HEK293 (cell line): ENCODE measurements at regions not wholly inside any gene's neighbourhood (a gene's known extent, or its start where the extent isn't known, plus 50 kb on each side); places are given as distances from the start of the nearest gene placed in this dataset.

Experiments used
- SP2 ChIP-seq: fragments of 450-650 bp; formaldehyde crosslinking; IDR thresholded peaks from 2 replicates; pipeline ENCODE4 v1.5.1; 2016; ENCODE audit warnings: missing biosample characterization, missing genetic modification characterization
- ZNF132 ChIP-seq: fragments of 450-650 bp; formaldehyde crosslinking; IDR thresholded peaks from 2 replicates; pipeline ENCODE4 v1.5.1; 2017; ENCODE audit warnings: missing biosample characterization, missing genetic modification characterization, borderline replicate concordance
- ZNF423 ChIP-seq: fragments of 450-650 bp; formaldehyde crosslinking; IDR thresholded peaks from 2 replicates; pipeline ENCODE4 v1.5.1; 2016; ENCODE audit warnings: missing biosample characterization, missing genetic modification characterization
- ZNF747 ChIP-seq: fragments of 450-650 bp; formaldehyde crosslinking; IDR thresholded peaks from 2 replicates; pipeline ENCODE4 v1.5.1; 2016; ENCODE audit warnings: missing biosample characterization, missing genetic modification characterization
- TF ChIP-seq, protein P1 (sequence below): fragments of 450-650 bp; formaldehyde crosslinking; IDR thresholded peaks from 2 replicates; pipeline ENCODE4 v1.5.1; 2016; ENCODE audit warnings: missing biosample characterization, missing genetic modification characterization
- TF ChIP-seq, protein P2 (sequence below): fragments of 450-650 bp; formaldehyde crosslinking; IDR thresholded peaks from 2 replicates; pipeline ENCODE4 v1.5.0; 2017; ENCODE audit warnings: missing biosample characterization, missing genetic modification characterization, borderline replicate concordance
- TF ChIP-seq, protein P3 (sequence below): fragments of 450-650 bp; formaldehyde crosslinking; IDR thresholded peaks from 2 replicates; pipeline ENCODE4 v1.5.1; 2016; ENCODE audit warnings: missing biosample characterization, missing genetic modification characterization

DNA sequence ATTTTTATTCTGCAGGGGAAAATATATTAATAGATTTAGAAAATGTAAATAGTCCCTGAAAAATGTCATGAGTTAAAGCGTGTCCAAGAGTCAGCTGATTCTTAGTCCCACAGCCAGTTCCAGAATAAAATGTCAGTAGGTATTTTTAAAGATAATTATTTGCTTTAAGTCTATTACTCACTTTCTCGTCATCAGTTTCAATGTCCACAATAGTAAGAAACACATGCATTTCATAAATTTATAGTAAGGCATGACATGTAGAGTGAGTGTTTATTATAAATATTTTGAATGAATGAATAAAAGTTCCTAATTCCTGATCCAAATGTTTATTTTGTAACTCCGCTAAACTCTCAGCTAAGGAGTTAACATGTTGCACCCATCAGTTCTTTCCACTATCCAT lies 1044.0 kb upstream of the PIK3C3 start:
- TF ChIP-seq SP2 (tag by site-specific recombination) (no peak), ZNF747 (no peak), ZNF423 (tag by site-specific recombination) (no peak), ZNF132 (tag by site-specific recombination) (no peak)
- TF ChIP-seq, protein P1, sequence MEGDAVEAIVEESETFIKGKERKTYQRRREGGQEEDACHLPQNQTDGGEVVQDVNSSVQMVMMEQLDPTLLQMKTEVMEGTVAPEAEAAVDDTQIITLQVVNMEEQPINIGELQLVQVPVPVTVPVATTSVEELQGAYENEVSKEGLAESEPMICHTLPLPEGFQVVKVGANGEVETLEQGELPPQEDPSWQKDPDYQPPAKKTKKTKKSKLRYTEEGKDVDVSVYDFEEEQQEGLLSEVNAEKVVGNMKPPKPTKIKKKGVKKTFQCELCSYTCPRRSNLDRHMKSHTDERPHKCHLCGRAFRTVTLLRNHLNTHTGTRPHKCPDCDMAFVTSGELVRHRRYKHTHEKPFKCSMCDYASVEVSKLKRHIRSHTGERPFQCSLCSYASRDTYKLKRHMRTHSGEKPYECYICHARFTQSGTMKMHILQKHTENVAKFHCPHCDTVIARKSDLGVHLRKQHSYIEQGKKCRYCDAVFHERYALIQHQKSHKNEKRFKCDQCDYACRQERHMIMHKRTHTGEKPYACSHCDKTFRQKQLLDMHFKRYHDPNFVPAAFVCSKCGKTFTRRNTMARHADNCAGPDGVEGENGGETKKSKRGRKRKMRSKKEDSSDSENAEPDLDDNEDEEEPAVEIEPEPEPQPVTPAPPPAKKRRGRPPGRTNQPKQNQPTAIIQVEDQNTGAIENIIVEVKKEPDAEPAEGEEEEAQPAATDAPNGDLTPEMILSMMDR (tag by site-specific recombination): no peak
- TF ChIP-seq, protein P2, sequence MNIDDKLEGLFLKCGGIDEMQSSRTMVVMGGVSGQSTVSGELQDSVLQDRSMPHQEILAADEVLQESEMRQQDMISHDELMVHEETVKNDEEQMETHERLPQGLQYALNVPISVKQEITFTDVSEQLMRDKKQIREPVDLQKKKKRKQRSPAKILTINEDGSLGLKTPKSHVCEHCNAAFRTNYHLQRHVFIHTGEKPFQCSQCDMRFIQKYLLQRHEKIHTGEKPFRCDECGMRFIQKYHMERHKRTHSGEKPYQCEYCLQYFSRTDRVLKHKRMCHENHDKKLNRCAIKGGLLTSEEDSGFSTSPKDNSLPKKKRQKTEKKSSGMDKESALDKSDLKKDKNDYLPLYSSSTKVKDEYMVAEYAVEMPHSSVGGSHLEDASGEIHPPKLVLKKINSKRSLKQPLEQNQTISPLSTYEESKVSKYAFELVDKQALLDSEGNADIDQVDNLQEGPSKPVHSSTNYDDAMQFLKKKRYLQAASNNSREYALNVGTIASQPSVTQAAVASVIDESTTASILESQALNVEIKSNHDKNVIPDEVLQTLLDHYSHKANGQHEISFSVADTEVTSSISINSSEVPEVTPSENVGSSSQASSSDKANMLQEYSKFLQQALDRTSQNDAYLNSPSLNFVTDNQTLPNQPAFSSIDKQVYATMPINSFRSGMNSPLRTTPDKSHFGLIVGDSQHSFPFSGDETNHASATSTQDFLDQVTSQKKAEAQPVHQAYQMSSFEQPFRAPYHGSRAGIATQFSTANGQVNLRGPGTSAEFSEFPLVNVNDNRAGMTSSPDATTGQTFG (tag by site-specific recombination): no peak
- TF ChIP-seq, protein P3, sequence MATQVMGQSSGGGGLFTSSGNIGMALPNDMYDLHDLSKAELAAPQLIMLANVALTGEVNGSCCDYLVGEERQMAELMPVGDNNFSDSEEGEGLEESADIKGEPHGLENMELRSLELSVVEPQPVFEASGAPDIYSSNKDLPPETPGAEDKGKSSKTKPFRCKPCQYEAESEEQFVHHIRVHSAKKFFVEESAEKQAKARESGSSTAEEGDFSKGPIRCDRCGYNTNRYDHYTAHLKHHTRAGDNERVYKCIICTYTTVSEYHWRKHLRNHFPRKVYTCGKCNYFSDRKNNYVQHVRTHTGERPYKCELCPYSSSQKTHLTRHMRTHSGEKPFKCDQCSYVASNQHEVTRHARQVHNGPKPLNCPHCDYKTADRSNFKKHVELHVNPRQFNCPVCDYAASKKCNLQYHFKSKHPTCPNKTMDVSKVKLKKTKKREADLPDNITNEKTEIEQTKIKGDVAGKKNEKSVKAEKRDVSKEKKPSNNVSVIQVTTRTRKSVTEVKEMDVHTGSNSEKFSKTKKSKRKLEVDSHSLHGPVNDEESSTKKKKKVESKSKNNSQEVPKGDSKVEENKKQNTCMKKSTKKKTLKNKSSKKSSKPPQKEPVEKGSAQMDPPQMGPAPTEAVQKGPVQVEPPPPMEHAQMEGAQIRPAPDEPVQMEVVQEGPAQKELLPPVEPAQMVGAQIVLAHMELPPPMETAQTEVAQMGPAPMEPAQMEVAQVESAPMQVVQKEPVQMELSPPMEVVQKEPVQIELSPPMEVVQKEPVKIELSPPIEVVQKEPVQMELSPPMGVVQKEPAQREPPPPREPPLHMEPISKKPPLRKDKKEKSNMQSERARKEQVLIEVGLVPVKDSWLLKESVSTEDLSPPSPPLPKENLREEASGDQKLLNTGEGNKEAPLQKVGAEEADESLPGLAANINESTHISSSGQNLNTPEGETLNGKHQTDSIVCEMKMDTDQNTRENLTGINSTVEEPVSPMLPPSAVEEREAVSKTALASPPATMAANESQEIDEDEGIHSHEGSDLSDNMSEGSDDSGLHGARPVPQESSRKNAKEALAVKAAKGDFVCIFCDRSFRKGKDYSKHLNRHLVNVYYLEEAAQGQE (tag by site-specific recombination): no peak
